ENCODE measurements at regions not wholly inside any gene's neighbourhood (a gene's known extent, or its start where the extent isn't known, plus 50 kb on each side); places are given as distances from the start of the nearest gene placed in this dataset.

- H3K4me3 ChIP-seq (ENCODE audit: low read depth, low read length): no peak overlapping the region
- no peaks in the 10 kb centered on the region for H3K27me3 ChIP-seq (ENCODE audit: insufficient read depth, low read depth, severe bottlenecking)
- TF ChIP-seq CTCF (IDR thresholded peaks at IDR 0.05; ENCODE audit: low read depth, low read length): no peak
- no peak for DNase-seq
- no peaks in the 10 kb centered on the region for H3K36me3 ChIP-seq
- H3K9me3 ChIP-seq (ENCODE audit: severe bottlenecking): no peaks in the 10 kb centered on the region
- H3K27ac ChIP-seq: peak overlapping the region; percentile 90
Observed at GRCh38 chr6:33874136-33874760, 70.4 kb upstream of the MLN start.

GRCh38 chr6:33872761-33873160 lies 69.0 kb upstream of the MLN start:
- Histone ChIP-seq H3K9me3 (ENCODE audit: severe bottlenecking) (no peaks in the 10 kb centered on the region), H3K27ac (peak overlapping the region; percentile 90), H3K4me3 (ENCODE audit: low read depth, low read length) (no peak overlapping the region), H3K36me3 (no peaks in the 10 kb centered on the region), H3K27me3 (ENCODE audit: insufficient read depth, low read depth, severe bottlenecking) (no peaks in the 10 kb centered on the region)
- no peak for TF ChIP-seq CTCF (IDR thresholded peaks at IDR 0.05; ENCODE audit: low read depth, low read length)
- peak; percentile 88 for DNase-seq

GRCh38 chr6:33869826-33870423 lies 66.1 kb upstream of the MLN start:
- Histone ChIP-seq H3K27me3 (ENCODE audit: insufficient read depth, low read depth, severe bottlenecking) (no peaks in the 10 kb centered on the region), H3K4me3 (ENCODE audit: low read depth, low read length) (no peak overlapping the region)
- peak; percentile 22 for DNase-seq

GRCh38 chr6:33869121-33869520 lies 65.3 kb upstream of the MLN start:
- H3K27ac ChIP-seq: peak overlapping the region; percentile 90
- no peaks in the 10 kb centered on the region for H3K36me3 ChIP-seq
- H3K4me3 ChIP-seq (ENCODE audit: low read depth, low read length): no peak overlapping the region
- DNase-seq: peak; percentile 98
- TF ChIP-seq CTCF (IDR thresholded peaks at IDR 0.05; ENCODE audit: low read depth, low read length): no peak
- H3K27me3 ChIP-seq (ENCODE audit: insufficient read depth, low read depth, severe bottlenecking): no peaks in the 10 kb centered on the region
- no peaks in the 10 kb centered on the region for H3K9me3 ChIP-seq (ENCODE audit: severe bottlenecking)

More at GRCh38 chr6:33869826-33870423, 66.1 kb upstream of the MLN start:
- no peak for TF ChIP-seq CTCF (IDR thresholded peaks at IDR 0.05; ENCODE audit: low read depth, low read length)
- Histone ChIP-seq H3K27ac (peak overlapping the region; percentile 90), H3K9me3 (ENCODE audit: severe bottlenecking) (no peaks in the 10 kb centered on the region), H3K36me3 (no peaks in the 10 kb centered on the region)

GRCh38 chr6:33868141-33868540 lies 64.3 kb upstream of the MLN start:
- Histone ChIP-seq H3K4me3 (ENCODE audit: low read depth, low read length) (no peak overlapping the region), H3K27me3 (ENCODE audit: insufficient read depth, low read depth, severe bottlenecking) (no peaks in the 10 kb centered on the region), H3K27ac (peak overlapping the region; percentile 90), H3K9me3 (ENCODE audit: severe bottlenecking) (no peaks in the 10 kb centered on the region), H3K36me3 (no peaks in the 10 kb centered on the region)
- no peak for TF ChIP-seq CTCF (IDR thresholded peaks at IDR 0.05; ENCODE audit: low read depth, low read length)
- DNase-seq: no peak

Measured in WERI-Rb-1 (cell line).